Stomach (tissue), 4 donors: ENCODE measurements at regions not wholly inside any gene's neighbourhood (a gene's known extent, or its start where the extent isn't known, plus 50 kb on each side); places are given as distances from the start of the nearest gene placed in this dataset.

Experiments used
- EP300 ChIP-seq: sonication (generic); formaldehyde crosslinking; IDR thresholded peaks from one replicate; pipeline ENCODE4 v1.6.1; 2017; ENCODE audit warnings: antibody characterized with exemption
- POLR2A ChIP-seq, 4 donors: fragments of 450-650 bp; IDR thresholded peaks; one replicate each; pipeline ENCODE4 v1.6.1; 2016; ENCODE audit warnings: antibody characterized with exemption in 4 of 4, control low read depth in 2 of 4, mild to moderate bottlenecking in 1 of 4, moderate library complexity in 1 of 4
- TF ChIP-seq, protein P1 (sequence below), 7 experiments: fragments of 450-650 bp in 4 of 7; fragments of 200-600 bp in 3 of 7; sonication (generic) in 3 of 7; IDR thresholded peaks; one replicate each; pipeline ENCODE4 v1.5.1; 2016 to 2019; ENCODE audit warnings: antibody characterized with exemption in 7 of 7, control low read depth in 2 of 7, mild to moderate bottlenecking in 1 of 7

DNA sequence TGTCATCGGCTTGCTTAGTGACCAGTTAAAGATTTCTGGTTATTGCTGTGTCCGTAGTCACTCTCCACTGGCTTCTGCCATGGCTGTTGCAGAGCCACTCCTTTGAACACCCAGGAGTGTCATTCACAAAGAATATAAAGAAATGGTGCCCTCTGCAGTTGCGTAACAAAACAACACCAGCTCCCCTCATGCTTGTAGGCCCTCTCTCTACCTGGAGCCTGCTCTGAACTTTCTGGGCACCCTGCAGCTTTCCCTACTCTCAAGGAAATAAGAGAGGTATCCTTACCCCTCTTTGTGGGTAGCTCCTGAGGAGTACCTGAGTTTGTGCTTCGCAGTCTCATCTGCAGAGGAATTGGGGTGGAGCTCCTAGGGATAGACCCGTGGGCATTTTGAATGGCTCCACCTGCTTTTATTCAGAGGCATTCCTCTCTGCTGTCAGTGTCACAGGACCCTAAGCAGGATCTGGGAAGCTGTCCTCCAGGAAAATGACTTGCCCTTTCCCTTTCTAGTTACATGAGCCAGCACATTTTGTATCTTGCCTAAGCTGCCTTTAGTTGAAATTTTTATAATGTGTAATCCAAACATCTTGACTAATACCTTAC is 97.2 kb upstream of the TMEM260 start:
- TF ChIP-seq EP300, result no peak
- TF ChIP-seq, protein P1, sequence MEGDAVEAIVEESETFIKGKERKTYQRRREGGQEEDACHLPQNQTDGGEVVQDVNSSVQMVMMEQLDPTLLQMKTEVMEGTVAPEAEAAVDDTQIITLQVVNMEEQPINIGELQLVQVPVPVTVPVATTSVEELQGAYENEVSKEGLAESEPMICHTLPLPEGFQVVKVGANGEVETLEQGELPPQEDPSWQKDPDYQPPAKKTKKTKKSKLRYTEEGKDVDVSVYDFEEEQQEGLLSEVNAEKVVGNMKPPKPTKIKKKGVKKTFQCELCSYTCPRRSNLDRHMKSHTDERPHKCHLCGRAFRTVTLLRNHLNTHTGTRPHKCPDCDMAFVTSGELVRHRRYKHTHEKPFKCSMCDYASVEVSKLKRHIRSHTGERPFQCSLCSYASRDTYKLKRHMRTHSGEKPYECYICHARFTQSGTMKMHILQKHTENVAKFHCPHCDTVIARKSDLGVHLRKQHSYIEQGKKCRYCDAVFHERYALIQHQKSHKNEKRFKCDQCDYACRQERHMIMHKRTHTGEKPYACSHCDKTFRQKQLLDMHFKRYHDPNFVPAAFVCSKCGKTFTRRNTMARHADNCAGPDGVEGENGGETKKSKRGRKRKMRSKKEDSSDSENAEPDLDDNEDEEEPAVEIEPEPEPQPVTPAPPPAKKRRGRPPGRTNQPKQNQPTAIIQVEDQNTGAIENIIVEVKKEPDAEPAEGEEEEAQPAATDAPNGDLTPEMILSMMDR (IDR thresholded peaks at IDR 0.05), result no peak
- no peak for TF ChIP-seq POLR2A (IDR thresholded peaks at IDR 0.05)
